K562 (cell line): ENCODE measurements at regions not wholly inside any gene's neighbourhood (a gene's known extent, or its start where the extent isn't known, plus 50 kb on each side); places are given as distances from the start of the nearest gene placed in this dataset.

Experiments
- CBX1 ChIP-seq: sonication (generic); IDR thresholded peaks from 2 replicates; pipeline ENCODE4 v1.6.1; 2016; ENCODE audit warnings: antibody characterized with exemption, low read depth, mild to moderate bottlenecking
- EZH2 ChIP-seq: IDR thresholded peaks from 2 replicates; pipeline ENCODE4 v1.6.1; 2012; ENCODE audit warnings: low read depth, mild to moderate bottlenecking, inconsistent platforms, low read length, borderline replicate concordance
- KDM1A ChIP-seq, 2 experiments: fragments of 450-650 bp; IDR thresholded peaks; 2 replicates each; pipeline ENCODE4 v1.6.1; 2016; ENCODE audit warnings: mild to moderate bottlenecking in 2 of 2
- MTA1 ChIP-seq: fragments of 450-650 bp; IDR thresholded peaks from 2 replicates; pipeline ENCODE4 v1.6.1; 2017; ENCODE audit warnings: borderline replicate concordance
- PCBP1 ChIP-seq: fragments of 200-400 bp; formaldehyde crosslinking; IDR thresholded peaks from 2 replicates; pipeline ENCODE4 v1.6.1; 2018; ENCODE audit warnings: mild to moderate bottlenecking, low read depth, low read length; ENCODE audit not compliant: poor library complexity, severe bottlenecking
- POLR2A ChIP-seq: fragments of 450-650 bp; conservative IDR thresholded peaks from 2 replicates; pipeline ENCODE4 v1.6.1; 2016
- TRIM28 ChIP-seq: fragments of 450-650 bp; IDR thresholded peaks from 2 replicates; pipeline ENCODE4 v1.6.1; 2017
- ZSCAN29 ChIP-seq: fragments of 450-650 bp; IDR thresholded peaks from 2 replicates; pipeline ENCODE4 v1.6.1; 2017
- TF ChIP-seq, protein P1 (sequence below), 2 experiments: IDR thresholded peaks; 2 replicates each; pipeline ENCODE4 v1.6.1; 2012; ENCODE audit warnings: improper control_type of control experiment in 2 of 2, low read depth in 2 of 2, low read length in 2 of 2, borderline replicate concordance in 1 of 2
- TF ChIP-seq, protein P2 (sequence below), 2 experiments: fragments of 450-650 bp; formaldehyde crosslinking in 1 of 2; IDR thresholded peaks; 2 replicates each; pipeline versions ENCODE4 v1.4.0 to v1.6.1; 2014 to 2020; ENCODE audit warnings: mild to moderate bottlenecking in 2 of 2, borderline replicate concordance in 1 of 2, low read depth in 1 of 2
- TF ChIP-seq, protein P3 (sequence below), 3 experiments: IDR thresholded peaks in 2 of 3; conservative IDR thresholded peaks in 1 of 3; 2 replicates each; pipeline ENCODE4 v1.5.1; 2011 to 2012; ENCODE audit warnings: low read length in 3 of 3, mild to moderate bottlenecking in 3 of 3, control low read depth in 2 of 3, improper control_type of control experiment in 1 of 3, inconsistent platforms in 1 of 3, low read depth in 1 of 3, mixed read lengths in 1 of 3, moderate library complexity in 1 of 3; ENCODE audit not compliant: insufficient read depth in 2 of 3

DNA sequence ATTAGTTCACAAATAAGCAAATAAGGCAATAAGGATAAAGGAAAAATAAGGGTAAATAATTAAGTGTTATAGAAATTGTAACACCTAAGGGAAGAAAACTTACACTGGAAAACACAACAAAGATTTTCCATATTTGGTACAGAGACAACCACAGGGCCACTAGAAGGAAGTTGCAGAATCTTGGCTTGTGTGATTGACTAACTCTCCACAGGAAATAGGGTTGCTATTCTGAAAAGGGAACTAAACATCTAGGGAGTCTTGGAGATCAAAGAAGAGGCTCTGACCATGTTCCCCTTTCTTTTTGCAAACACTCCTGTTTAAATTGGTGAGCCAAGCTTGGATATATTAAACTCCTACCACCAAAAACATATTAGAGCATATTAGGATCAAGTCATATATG is 59.1 kb downstream of the APCS start:
- TF ChIP-seq, protein P1, sequence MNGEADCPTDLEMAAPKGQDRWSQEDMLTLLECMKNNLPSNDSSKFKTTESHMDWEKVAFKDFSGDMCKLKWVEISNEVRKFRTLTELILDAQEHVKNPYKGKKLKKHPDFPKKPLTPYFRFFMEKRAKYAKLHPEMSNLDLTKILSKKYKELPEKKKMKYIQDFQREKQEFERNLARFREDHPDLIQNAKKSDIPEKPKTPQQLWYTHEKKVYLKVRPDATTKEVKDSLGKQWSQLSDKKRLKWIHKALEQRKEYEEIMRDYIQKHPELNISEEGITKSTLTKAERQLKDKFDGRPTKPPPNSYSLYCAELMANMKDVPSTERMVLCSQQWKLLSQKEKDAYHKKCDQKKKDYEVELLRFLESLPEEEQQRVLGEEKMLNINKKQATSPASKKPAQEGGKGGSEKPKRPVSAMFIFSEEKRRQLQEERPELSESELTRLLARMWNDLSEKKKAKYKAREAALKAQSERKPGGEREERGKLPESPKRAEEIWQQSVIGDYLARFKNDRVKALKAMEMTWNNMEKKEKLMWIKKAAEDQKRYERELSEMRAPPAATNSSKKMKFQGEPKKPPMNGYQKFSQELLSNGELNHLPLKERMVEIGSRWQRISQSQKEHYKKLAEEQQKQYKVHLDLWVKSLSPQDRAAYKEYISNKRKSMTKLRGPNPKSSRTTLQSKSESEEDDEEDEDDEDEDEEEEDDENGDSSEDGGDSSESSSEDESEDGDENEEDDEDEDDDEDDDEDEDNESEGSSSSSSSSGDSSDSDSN (IDR thresholded peaks at IDR 0.05; ENCODE audit: borderline replicate concordance in 1 of 2, low read depth in 2 of 2, low read length in 2 of 2): no peak
- TF ChIP-seq, protein P2, sequence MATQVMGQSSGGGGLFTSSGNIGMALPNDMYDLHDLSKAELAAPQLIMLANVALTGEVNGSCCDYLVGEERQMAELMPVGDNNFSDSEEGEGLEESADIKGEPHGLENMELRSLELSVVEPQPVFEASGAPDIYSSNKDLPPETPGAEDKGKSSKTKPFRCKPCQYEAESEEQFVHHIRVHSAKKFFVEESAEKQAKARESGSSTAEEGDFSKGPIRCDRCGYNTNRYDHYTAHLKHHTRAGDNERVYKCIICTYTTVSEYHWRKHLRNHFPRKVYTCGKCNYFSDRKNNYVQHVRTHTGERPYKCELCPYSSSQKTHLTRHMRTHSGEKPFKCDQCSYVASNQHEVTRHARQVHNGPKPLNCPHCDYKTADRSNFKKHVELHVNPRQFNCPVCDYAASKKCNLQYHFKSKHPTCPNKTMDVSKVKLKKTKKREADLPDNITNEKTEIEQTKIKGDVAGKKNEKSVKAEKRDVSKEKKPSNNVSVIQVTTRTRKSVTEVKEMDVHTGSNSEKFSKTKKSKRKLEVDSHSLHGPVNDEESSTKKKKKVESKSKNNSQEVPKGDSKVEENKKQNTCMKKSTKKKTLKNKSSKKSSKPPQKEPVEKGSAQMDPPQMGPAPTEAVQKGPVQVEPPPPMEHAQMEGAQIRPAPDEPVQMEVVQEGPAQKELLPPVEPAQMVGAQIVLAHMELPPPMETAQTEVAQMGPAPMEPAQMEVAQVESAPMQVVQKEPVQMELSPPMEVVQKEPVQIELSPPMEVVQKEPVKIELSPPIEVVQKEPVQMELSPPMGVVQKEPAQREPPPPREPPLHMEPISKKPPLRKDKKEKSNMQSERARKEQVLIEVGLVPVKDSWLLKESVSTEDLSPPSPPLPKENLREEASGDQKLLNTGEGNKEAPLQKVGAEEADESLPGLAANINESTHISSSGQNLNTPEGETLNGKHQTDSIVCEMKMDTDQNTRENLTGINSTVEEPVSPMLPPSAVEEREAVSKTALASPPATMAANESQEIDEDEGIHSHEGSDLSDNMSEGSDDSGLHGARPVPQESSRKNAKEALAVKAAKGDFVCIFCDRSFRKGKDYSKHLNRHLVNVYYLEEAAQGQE (IDR thresholded peaks at IDR 0.05; ENCODE audit: borderline replicate concordance): no peak
- TF ChIP-seq, protein P2 (CRISPR knock-in tag; IDR thresholded peaks at IDR 0.05; ENCODE audit: low read depth): no peak
- TF ChIP-seq, protein P3, sequence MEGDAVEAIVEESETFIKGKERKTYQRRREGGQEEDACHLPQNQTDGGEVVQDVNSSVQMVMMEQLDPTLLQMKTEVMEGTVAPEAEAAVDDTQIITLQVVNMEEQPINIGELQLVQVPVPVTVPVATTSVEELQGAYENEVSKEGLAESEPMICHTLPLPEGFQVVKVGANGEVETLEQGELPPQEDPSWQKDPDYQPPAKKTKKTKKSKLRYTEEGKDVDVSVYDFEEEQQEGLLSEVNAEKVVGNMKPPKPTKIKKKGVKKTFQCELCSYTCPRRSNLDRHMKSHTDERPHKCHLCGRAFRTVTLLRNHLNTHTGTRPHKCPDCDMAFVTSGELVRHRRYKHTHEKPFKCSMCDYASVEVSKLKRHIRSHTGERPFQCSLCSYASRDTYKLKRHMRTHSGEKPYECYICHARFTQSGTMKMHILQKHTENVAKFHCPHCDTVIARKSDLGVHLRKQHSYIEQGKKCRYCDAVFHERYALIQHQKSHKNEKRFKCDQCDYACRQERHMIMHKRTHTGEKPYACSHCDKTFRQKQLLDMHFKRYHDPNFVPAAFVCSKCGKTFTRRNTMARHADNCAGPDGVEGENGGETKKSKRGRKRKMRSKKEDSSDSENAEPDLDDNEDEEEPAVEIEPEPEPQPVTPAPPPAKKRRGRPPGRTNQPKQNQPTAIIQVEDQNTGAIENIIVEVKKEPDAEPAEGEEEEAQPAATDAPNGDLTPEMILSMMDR (IDR thresholded peaks at IDR 0.05 in 2 of 3, conservative IDR thresholded peaks at IDR 0.05 in 1 of 3; ENCODE audit: insufficient read depth in 2 of 3, low read depth in 1 of 3, low read length in 3 of 3): no peak
- TF ChIP-seq PCBP1 (no peak), MTA1 (no peak), TRIM28 (no peak), POLR2A (no peak), KDM1A (IDR thresholded peaks at IDR 0.05) (no peak), EZH2 (no peak), CBX1 (no peak), ZSCAN29 (no peak)
